Gastrocnemius medialis (tissue), 4 donors: ENCODE measurements at regions not wholly inside any gene's neighbourhood (a gene's known extent, or its start where the extent isn't known, plus 50 kb on each side); places are given as distances from the start of the nearest gene placed in this dataset.

Experiments
- ATAC-seq, 2 donors: fragments of 150-250 bp; one replicate each; pipeline ENCODE4 v1.9.1; 2016
- DNase-seq, 2 donors: peaks; one replicate each; pipeline ENCODE4 v3.0.0-alpha.2; 2019
- H3K27ac ChIP-seq, 4 donors: fragments of 200-600 bp; sonication (generic); 1 replicate in 1 of 4; 2 replicates in 3 of 4; pipeline ENCODE4 v1.5.1; 2016 to 2018; ENCODE audit warnings: mild to moderate bottlenecking in 2 of 4, moderate library complexity in 1 of 4
- H3K27me3 ChIP-seq, 3 donors: fragments of 200-600 bp; sonication (generic) in 2 of 3; 1 replicate in 1 of 3; 2 replicates in 2 of 3; pipeline versions ENCODE4 v1.5.1 to v1.6.0; 2016 to 2019; ENCODE audit warnings: mild to moderate bottlenecking in 1 of 3, moderate library complexity in 1 of 3
- H3K36me3 ChIP-seq, 2 donors: fragments of 200-600 bp; sonication (generic) in 1 of 2; one replicate each; pipeline ENCODE4 v1.5.1; 2017 to 2018
- H3K4me1 ChIP-seq, 2 donors: fragments of 200-600 bp; sonication (generic) in 1 of 2; one replicate each; pipeline ENCODE4 v1.5.1; 2016 to 2017; ENCODE audit warnings: mild to moderate bottlenecking in 2 of 2
- H3K4me3 ChIP-seq, 4 donors: fragments of 200-600 bp; sonication (generic) in 3 of 4; 1 replicate in 1 of 4; 2 replicates in 3 of 4; pipeline ENCODE4 v1.5.1; 2016 to 2019; ENCODE audit warnings: mild to moderate bottlenecking in 2 of 4
- H3K9me3 ChIP-seq, 3 donors: fragments of 200-600 bp; sonication (generic) in 2 of 3; 1 replicate in 1 of 3; 2 replicates in 2 of 3; pipeline ENCODE4 v1.5.1; 2016 to 2019
- POLR2A ChIP-seq, 2 donors: fragments of 450-650 bp; IDR thresholded peaks; one replicate each; pipeline ENCODE4 v1.6.1; 2017; ENCODE audit warnings: antibody characterized with exemption in 2 of 2, mild to moderate bottlenecking in 2 of 2, moderate library complexity in 2 of 2
- in situ Hi-C, 4 donors: fragments of 200-750 bp; cut with MboI; loops; one replicate each; pipeline versions ENCODE4 v1.15.0 to v1.8.0; 2017; ENCODE audit warnings: low sequenced_read_pairs in 4 of 4
- intact Hi-C: fragments of 100-400 bp; cut with DNase I; formaldehyde crosslinking; loops from one replicate; pipeline ENCODE4 v1.15.1; 2023; ENCODE audit warnings: low total_unique reads
- TF ChIP-seq, protein P1 (sequence below), 5 experiments: fragments of 450-650 bp in 3 of 5; fragments of 200-600 bp in 2 of 5; sonication (generic) in 2 of 5; IDR thresholded peaks in 4 of 5; conservative IDR thresholded peaks in 1 of 5; 1 replicate in 4 of 5; 2 replicates in 1 of 5; pipeline ENCODE4 v1.5.1; 2016 to 2019; ENCODE audit warnings: antibody characterized with exemption in 5 of 5, mild to moderate bottlenecking in 3 of 5, moderate library complexity in 3 of 5

GRCh38 chr15:24748812-24749439 lies 73.4 kb downstream of the NPAP1 start:
- no peak for TF ChIP-seq POLR2A (IDR thresholded peaks at IDR 0.05)
- TF ChIP-seq, protein P1, sequence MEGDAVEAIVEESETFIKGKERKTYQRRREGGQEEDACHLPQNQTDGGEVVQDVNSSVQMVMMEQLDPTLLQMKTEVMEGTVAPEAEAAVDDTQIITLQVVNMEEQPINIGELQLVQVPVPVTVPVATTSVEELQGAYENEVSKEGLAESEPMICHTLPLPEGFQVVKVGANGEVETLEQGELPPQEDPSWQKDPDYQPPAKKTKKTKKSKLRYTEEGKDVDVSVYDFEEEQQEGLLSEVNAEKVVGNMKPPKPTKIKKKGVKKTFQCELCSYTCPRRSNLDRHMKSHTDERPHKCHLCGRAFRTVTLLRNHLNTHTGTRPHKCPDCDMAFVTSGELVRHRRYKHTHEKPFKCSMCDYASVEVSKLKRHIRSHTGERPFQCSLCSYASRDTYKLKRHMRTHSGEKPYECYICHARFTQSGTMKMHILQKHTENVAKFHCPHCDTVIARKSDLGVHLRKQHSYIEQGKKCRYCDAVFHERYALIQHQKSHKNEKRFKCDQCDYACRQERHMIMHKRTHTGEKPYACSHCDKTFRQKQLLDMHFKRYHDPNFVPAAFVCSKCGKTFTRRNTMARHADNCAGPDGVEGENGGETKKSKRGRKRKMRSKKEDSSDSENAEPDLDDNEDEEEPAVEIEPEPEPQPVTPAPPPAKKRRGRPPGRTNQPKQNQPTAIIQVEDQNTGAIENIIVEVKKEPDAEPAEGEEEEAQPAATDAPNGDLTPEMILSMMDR (IDR thresholded peaks at IDR 0.05 in 4 of 5, conservative IDR thresholded peaks at IDR 0.05 in 1 of 5): no peak
- in situ Hi-C loops (no loop called here), intact Hi-C loops (no loop called here)
- Histone ChIP-seq H3K27me3 (no peaks in the 10 kb centered on the region), H3K9me3 (no peaks in the 10 kb centered on the region), H3K4me1 (no peaks in the 10 kb centered on the region), H3K27ac (no peak overlapping the region), H3K4me3 (no peak overlapping the region), H3K36me3 (no peaks in the 10 kb centered on the region)
- ATAC-seq (no peak), DNase-seq (no peak)

DNA sequence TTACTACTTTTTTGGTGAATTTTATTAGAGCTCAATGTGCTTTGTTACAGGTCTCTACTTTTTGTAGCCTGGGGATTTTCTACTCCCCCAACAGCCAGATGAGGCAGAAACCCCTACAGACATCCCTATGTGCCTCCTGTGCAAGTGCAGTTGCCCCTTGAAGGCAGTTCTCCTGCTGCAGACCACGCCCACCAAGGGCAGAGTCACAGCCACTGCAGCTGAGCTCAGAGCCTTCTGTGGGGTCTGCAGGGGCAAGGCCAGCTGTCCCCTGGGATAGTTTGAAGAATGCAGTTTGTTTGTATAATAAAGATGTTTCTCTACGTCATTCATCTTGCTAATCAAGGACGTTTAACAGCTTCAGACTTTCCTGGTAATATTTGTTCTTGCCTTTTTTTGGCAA lies 76.8 kb downstream of the NPAP1 start:
- in situ Hi-C loops (no loop called here), intact Hi-C loops (no loop called here)
- Histone ChIP-seq H3K4me3 (no peak overlapping the region), H3K27me3 (no peaks in the 10 kb centered on the region), H3K36me3 (no peaks in the 10 kb centered on the region), H3K27ac (no peak overlapping the region), H3K9me3 (peaks cover 0 to 3% (median 0%) of the 10 kb centered on the region in 3 donors), H3K4me1 (no peaks in the 10 kb centered on the region)
- DNase-seq (no peak), ATAC-seq (no peak)
- no peak for TF ChIP-seq POLR2A (IDR thresholded peaks at IDR 0.05)
- TF ChIP-seq, protein P1 (IDR thresholded peaks at IDR 0.05 in 4 of 5, conservative IDR thresholded peaks at IDR 0.05 in 1 of 5): no peak

GRCh38 chr15:24756101-24756500 lies 80.5 kb downstream of the NPAP1 start:
- no peak overlapping the region for H3K4me3 ChIP-seq
- intact Hi-C loops (no loop called here), in situ Hi-C loops (no loop called here)
- no peaks in the 10 kb centered on the region for H3K36me3 ChIP-seq
- peaks cover 0 to 3% (median 0%) of the 10 kb centered on the region in 3 donors for H3K9me3 ChIP-seq
- H3K4me1 ChIP-seq: no peaks in the 10 kb centered on the region
- ATAC-seq: no peak
- H3K27ac ChIP-seq: no peak overlapping the region
- no peaks in the 10 kb centered on the region for H3K27me3 ChIP-seq
- DNase-seq: no peak
- TF ChIP-seq POLR2A (IDR thresholded peaks at IDR 0.05): no peak
- TF ChIP-seq, protein P1 (IDR thresholded peaks at IDR 0.05 in 4 of 5, conservative IDR thresholded peaks at IDR 0.05 in 1 of 5): no peak

DNA sequence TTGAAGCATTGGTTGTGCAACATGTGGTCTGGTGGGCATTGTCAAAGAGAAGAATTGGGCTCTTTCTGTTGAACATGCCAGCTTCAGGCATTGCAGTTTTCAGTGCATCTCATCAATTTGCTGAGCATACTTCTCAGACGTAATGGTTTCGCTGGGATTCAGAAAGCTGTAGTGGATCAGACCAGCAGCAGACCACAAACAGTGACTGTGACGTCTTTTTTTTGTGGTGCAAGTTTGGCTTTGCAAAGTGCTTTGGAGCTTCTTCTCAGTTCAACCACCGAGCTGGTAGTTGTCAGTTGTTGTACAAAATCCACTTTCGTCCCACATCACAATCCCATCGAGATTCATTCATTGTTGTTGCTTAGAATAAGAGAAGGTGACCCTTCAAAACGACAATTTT lies 84.5 kb downstream of the NPAP1 start:
- intact Hi-C loops: no loop called here

More for the DNA sequence above, 84.5 kb downstream of the NPAP1 start:
- Histone ChIP-seq H3K36me3 (no peaks in the 10 kb centered on the region), H3K27me3 (no peaks in the 10 kb centered on the region), H3K9me3 (peaks cover 0 to 3% (median 0%) of the 10 kb centered on the region in 3 donors), H3K4me3 (no peak overlapping the region), H3K27ac (no peak overlapping the region), H3K4me1 (no peaks in the 10 kb centered on the region)
- TF ChIP-seq, protein P1 (IDR thresholded peaks at IDR 0.05 in 4 of 5, conservative IDR thresholded peaks at IDR 0.05 in 1 of 5): no peak
- TF ChIP-seq POLR2A (IDR thresholded peaks at IDR 0.05): no peak
- no peak for ATAC-seq
- in situ Hi-C loops: no loop called here
- no peak for DNase-seq
